ENCODE measurements at regions not wholly inside any gene's neighbourhood (a gene's known extent, or its start where the extent isn't known, plus 50 kb on each side); places are given as distances from the start of the nearest gene placed in this dataset.

DNA sequence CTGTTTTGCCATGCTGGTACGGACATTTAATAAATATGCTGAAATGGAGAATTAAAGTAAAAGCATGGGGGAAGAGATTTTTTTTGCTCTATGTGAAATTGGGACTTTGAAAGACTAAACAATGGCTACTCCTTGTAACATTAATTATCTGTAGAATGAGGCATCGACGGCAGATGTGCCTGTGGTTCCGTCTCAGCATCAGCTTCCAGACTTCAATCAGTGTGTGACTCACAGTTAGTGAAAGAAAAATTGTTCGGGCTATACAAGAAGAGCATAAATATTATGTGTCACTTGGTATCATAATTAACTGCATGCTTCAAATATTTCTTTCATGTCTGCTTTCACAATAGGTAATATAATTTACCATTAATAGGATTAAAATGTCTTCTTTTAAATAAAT is 117.0 kb upstream of the SMIM21 start:
- 98 to 100% methylated on average over 2 to 4 of the region's 5 CpGs for WGBS, 2 experiments (ENCODE audit: insufficient coverage in 1 of 2, insufficient read length in 1 of 2)
- Mint-ChIP-seq H3K27ac (no peak overlapping the region), H3K27me3 (ENCODE audit: insufficient read depth) (peaks cover 2% of the 10 kb centered on the region), H3K9me3 (no peaks in the 10 kb centered on the region), H3K4me3 (no peak overlapping the region), H3K36me3 (ENCODE audit: low read depth) (no peaks in the 10 kb centered on the region), H3K4me1 (peaks cover 1% of the 10 kb centered on the region)
- no peak overlapping the region for H3K27ac ChIP-seq (ENCODE audit: low read depth, low read length)
- H3K9me3 ChIP-seq (ENCODE audit: control insufficient read depth, low read length) = no peaks in the 10 kb centered on the region
- DNase-seq = no peak
- H3K36me3 ChIP-seq (ENCODE audit: control insufficient read depth, insufficient read depth, low read length) = no peaks in the 10 kb centered on the region
- no peaks in the 10 kb centered on the region for H3K4me1 ChIP-seq (ENCODE audit: control insufficient read depth, insufficient read depth, low read length)
- no peaks in the 10 kb centered on the region for H3K27me3 ChIP-seq (ENCODE audit: control insufficient read depth, insufficient read depth, low read length, poor library complexity, severe bottlenecking)
- TF ChIP-seq, protein P1, sequence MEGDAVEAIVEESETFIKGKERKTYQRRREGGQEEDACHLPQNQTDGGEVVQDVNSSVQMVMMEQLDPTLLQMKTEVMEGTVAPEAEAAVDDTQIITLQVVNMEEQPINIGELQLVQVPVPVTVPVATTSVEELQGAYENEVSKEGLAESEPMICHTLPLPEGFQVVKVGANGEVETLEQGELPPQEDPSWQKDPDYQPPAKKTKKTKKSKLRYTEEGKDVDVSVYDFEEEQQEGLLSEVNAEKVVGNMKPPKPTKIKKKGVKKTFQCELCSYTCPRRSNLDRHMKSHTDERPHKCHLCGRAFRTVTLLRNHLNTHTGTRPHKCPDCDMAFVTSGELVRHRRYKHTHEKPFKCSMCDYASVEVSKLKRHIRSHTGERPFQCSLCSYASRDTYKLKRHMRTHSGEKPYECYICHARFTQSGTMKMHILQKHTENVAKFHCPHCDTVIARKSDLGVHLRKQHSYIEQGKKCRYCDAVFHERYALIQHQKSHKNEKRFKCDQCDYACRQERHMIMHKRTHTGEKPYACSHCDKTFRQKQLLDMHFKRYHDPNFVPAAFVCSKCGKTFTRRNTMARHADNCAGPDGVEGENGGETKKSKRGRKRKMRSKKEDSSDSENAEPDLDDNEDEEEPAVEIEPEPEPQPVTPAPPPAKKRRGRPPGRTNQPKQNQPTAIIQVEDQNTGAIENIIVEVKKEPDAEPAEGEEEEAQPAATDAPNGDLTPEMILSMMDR (conservative IDR thresholded peaks at IDR 0.05) = no peak
- H3K4me3 ChIP-seq (ENCODE audit: low read length) = no peak overlapping the region
- no peak overlapping the region for H3K9ac ChIP-seq (ENCODE audit: extremely low read depth, low read length, poor library complexity, severe bottlenecking)

DNA sequence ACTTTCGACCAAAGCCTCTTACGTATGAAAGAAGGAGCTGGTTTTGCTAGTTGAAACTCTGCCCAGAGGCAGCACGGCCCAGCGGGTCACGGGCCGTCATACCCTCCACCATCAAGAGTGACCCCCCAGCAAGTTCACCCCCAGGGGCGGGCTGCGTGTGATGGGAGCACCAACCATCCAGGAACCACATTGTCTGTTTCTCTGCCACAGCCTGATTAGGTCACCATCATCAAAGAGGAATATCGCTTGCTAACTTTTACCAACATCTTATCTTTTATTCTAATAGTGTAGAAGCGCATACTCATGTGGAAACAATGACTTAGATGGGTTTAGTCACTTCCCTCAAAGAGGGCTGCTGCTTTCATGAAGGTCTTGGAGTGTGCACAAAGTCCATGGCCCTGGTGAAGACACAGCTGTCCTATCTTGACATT is 116.6 kb upstream of the SMIM21 start:
- H3K4me3 ChIP-seq (ENCODE audit: low read length) = no peak overlapping the region
- Mint-ChIP-seq H3K27me3 (ENCODE audit: insufficient read depth) (no peaks in the 10 kb centered on the region), H3K4me3 (no peak overlapping the region), H3K36me3 (ENCODE audit: low read depth) (no peaks in the 10 kb centered on the region), H3K9me3 (no peaks in the 10 kb centered on the region), H3K27ac (no peak overlapping the region), H3K4me1 (peaks cover 1% of the 10 kb centered on the region)
- H3K27ac ChIP-seq (ENCODE audit: low read depth, low read length) = no peak overlapping the region
- no peak overlapping the region for H3K9ac ChIP-seq (ENCODE audit: extremely low read depth, low read length, poor library complexity, severe bottlenecking)
- no peaks in the 10 kb centered on the region for H3K36me3 ChIP-seq (ENCODE audit: control insufficient read depth, insufficient read depth, low read length)
- H3K4me1 ChIP-seq (ENCODE audit: control insufficient read depth, insufficient read depth, low read length) = no peaks in the 10 kb centered on the region
- TF ChIP-seq, protein P1 (conservative IDR thresholded peaks at IDR 0.05) = no peak
- H3K27me3 ChIP-seq (ENCODE audit: control insufficient read depth, insufficient read depth, low read length, poor library complexity, severe bottlenecking) = no peaks in the 10 kb centered on the region
- WGBS, 2 experiments (ENCODE audit: insufficient coverage in 1 of 2, insufficient read length in 1 of 2) = 93 to 95% methylated on average over 3 to 10 of the region's 10 CpGs
- DNase-seq = no peak
- no peaks in the 10 kb centered on the region for H3K9me3 ChIP-seq (ENCODE audit: control insufficient read depth, low read length)

DNA sequence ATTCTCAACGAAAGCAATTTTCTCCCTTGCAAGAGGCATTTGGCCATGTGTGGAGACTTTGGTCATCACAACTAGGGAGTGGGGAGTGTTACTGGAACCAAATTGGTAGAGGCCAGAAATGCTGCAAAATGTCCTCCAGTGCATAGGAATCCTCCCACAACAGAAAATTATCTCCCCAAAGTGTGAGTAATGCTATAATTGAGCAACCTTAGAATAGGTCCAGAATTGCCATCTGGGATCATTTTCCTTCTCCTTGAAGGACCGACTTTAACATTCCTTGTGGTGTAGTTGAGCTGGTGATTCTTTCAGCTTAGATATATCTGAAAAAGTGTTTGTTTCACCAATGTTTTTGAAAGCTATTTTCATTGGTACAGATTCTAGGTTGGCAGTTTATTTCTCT is 111.2 kb upstream of the SMIM21 start:
- 90 to 100% methylated on average over 1 to 2 of the region's 2 CpGs for WGBS, 2 experiments (ENCODE audit: insufficient coverage in 1 of 2, insufficient read length in 1 of 2)
- DNase-seq = no peak

More for the DNA sequence above, 111.2 kb upstream of the SMIM21 start:
- no peaks in the 10 kb centered on the region for H3K4me1 ChIP-seq (ENCODE audit: control insufficient read depth, insufficient read depth, low read length)
- H3K27ac Mint-ChIP-seq = no peak overlapping the region
- no peaks in the 10 kb centered on the region for H3K36me3 ChIP-seq (ENCODE audit: control insufficient read depth, insufficient read depth, low read length)
- H3K4me3 ChIP-seq (ENCODE audit: low read length) = no peak overlapping the region
- TF ChIP-seq, protein P1 (conservative IDR thresholded peaks at IDR 0.05) = no peak
- no peaks in the 10 kb centered on the region for H3K9me3 ChIP-seq (ENCODE audit: control insufficient read depth, low read length)
- H3K36me3 Mint-ChIP-seq (ENCODE audit: low read depth) = no peaks in the 10 kb centered on the region
- H3K4me3 Mint-ChIP-seq = no peak overlapping the region
- no peaks in the 10 kb centered on the region for H3K9me3 Mint-ChIP-seq
- H3K9ac ChIP-seq (ENCODE audit: extremely low read depth, low read length, poor library complexity, severe bottlenecking) = no peak overlapping the region
- no peak overlapping the region for H3K27ac ChIP-seq (ENCODE audit: low read depth, low read length)
- H3K27me3 ChIP-seq (ENCODE audit: control insufficient read depth, insufficient read depth, low read length, poor library complexity, severe bottlenecking) = no peaks in the 10 kb centered on the region
- peaks cover 7% of the 10 kb centered on the region for H3K4me1 Mint-ChIP-seq
- H3K27me3 Mint-ChIP-seq (ENCODE audit: insufficient read depth) = no peaks in the 10 kb centered on the region

Data from endodermal cell (in vitro differentiated cells).